ENCODE measurements at regions not wholly inside any gene's neighbourhood (a gene's known extent, or its start where the extent isn't known, plus 50 kb on each side); places are given as distances from the start of the nearest gene placed in this dataset.
A peak's percentile ranks its signal among the peaks of the same experiment; 100 is the strongest.

GRCh38 chr12:46131732-46132469 lies 136.9 kb downstream of the SLC38A1 start:
- DNase-seq (ENCODE audit: low read depth in 4 of 4, low spot score in 3 of 4) = no peak

DNA sequence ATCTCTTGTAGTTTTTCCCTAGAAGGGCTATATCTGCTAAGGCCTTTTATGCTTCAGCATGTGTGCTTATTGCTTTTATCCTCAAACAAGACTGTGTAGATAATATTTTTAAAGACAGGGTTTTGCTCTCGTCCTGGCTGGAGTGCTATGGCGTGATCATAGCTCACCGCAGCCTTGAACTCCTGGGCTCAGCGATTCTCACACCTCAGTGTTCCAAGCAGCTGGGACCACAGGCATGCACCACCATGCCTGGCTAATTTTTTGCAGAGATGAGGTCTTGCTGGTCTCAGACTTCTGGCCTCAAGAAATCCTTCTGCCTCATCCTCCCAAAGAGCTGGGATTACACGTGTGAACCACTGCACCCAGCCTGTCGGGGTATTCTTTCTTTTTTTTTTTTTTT lies 137.3 kb upstream of the SCAF11 start:
- DNase-seq (ENCODE audit: low read depth in 4 of 4, low spot score in 3 of 4) = no peak

GRCh38 chr12:46126050-46126727 lies 135.8 kb upstream of the SCAF11 start:
- no peak for DNase-seq (ENCODE audit: low read depth in 4 of 4, low spot score in 3 of 4)

GRCh38 chr12:46124848-46125619 lies 134.7 kb upstream of the SCAF11 start:
- DNase-seq (ENCODE audit: low read depth in 4 of 4, low spot score in 3 of 4) = peak; percentile 52 to 72 (median 66)

DNA sequence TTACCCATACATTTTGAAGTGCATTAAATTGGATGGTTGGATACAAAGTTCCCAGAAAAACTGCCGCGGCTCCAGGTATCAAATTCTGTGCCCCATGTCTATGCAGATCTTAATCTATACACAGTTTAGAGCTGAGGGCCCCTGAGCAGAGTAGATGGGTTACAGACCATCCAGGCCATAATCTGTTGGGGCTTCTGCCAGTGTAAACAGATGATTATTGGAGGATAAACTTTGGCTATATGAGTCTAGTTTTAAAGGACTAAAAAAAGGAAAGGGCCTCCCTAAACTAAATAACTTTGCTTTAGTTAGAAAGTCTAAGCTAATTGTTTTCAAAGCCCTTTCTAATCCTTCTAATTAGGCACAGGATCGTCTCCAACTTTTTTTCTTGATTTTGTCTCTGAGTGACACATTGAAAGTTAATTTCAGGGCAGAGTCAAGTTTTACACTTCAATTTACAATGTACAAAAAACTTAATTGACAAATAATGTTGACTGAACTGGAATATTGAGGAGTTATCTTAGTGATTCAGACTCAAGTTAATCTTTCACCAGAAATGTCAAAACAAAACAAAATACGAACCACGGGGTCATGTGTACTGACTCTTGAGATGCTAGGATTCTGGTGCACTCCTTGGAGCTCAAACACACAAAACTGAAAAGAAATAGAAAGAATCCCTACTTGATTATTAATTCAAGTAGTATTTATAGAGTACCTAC lies 133.9 kb upstream of the SCAF11 start:
- DNase-seq (ENCODE audit: low read depth in 4 of 4, low spot score in 3 of 4) = no peak

GRCh38 chr12:46112364-46112763 lies 122.0 kb upstream of the SCAF11 start:
- no peak for DNase-seq (ENCODE audit: low read depth in 4 of 4, low spot score in 3 of 4)

DNA sequence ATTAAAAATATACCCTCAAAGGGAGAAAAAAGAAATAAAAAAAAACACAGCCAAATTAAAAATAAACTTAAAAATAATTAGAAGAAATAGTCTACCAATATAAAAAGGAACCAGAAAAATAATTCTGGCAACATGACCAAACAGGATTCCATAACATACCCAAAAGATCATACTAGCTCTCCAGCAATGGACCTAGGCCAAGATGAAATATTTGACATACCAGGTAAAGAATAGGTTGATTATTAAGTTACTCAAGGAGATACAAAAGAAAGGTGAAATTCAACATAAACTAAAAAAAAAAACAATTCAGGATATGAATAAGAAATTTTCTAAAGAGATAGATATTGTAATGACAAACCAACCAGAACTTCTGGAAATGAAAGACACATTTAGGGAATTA lies 121.3 kb upstream of the SCAF11 start:
- no peak for DNase-seq (ENCODE audit: low read depth in 4 of 4, low spot score in 3 of 4)

- DNase-seq (ENCODE audit: low read depth in 4 of 4, low spot score in 3 of 4) = no peak
Measured at GRCh38 chr12:46110928-46111699, 120.7 kb upstream of the SCAF11 start.

DNA sequence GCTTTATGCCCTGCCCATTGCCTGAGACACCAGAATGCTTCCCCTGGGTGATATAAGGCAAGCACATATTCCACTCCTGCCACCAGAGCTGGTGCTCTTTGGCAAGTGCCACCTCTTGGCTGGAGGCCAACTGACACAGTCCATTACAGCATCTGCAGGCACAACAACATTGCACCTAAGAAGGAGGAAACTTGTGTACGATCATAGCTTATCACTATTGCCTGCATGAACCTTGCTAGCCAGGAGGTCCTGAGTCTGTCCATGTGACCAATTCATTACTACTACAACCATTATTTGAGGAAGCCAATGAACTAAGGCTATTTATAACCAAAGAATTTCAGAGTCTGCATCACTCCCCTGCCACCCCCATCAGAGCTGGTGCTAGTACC lies 119.8 kb upstream of the SCAF11 start:
- DNase-seq (ENCODE audit: low read depth in 4 of 4, low spot score in 3 of 4) = no peak

- DNase-seq (ENCODE audit: low read depth in 4 of 4, low spot score in 3 of 4) = no peak
Measured at GRCh38 chr12:46109343-46110222, 119.2 kb upstream of the SCAF11 start.

- DNase-seq (ENCODE audit: low read depth in 4 of 4, low spot score in 3 of 4) = no peak
Measured at GRCh38 chr12:46108721-46109120, 118.3 kb upstream of the SCAF11 start.

DNA sequence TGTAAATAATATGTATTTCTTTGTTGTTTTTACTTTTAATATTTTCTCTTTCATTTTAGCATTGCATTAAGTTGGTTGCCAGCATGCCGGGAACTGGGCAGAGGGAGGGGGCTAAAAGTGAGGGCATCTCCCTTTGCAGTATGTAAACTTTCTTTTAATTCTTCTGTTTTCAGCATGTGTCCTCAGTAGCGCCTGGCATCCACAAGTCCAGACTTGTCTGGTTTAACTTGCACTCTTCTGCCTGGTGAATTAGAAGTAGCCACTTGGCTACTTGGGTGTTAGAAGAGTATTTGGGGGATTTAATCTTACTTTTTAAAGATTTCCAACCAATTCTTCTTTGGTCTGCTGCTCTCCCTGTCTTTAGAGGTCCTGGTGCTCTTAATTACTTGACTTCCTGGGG lies 117.2 kb upstream of the SCAF11 start:
- DNase-seq (ENCODE audit: low read depth in 4 of 4, low spot score in 3 of 4) = no peak

GRCh38 chr12:46105735-46106134 lies 115.4 kb upstream of the SCAF11 start:
- DNase-seq (ENCODE audit: low read depth in 4 of 4, low spot score in 3 of 4) = no peak

- DNase-seq (ENCODE audit: low read depth in 4 of 4, low spot score in 3 of 4) = no peak
Measured at GRCh38 chr12:46103559-46104383, 113.4 kb upstream of the SCAF11 start.

DNA sequence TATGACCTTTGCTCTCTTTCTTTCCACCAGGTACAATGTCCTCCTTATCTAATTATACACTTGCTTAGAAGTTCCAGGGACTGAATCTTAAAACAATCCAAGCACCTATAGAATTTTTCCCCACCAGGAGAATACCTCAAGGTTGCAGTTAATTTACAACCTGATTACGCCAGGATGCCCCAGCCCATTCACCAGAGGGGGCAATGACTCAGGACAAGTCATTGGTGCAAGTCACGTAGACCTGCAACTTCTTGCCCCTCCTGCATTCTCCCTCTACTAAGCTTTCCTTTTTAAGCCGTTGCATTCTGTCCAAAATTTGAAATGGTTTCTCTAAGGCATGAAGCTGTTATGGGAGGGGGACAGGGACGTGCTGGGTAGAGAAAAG lies 111.1 kb upstream of the SCAF11 start:
- DNase-seq (ENCODE audit: low read depth in 4 of 4, low spot score in 3 of 4) = no peak

DNA sequence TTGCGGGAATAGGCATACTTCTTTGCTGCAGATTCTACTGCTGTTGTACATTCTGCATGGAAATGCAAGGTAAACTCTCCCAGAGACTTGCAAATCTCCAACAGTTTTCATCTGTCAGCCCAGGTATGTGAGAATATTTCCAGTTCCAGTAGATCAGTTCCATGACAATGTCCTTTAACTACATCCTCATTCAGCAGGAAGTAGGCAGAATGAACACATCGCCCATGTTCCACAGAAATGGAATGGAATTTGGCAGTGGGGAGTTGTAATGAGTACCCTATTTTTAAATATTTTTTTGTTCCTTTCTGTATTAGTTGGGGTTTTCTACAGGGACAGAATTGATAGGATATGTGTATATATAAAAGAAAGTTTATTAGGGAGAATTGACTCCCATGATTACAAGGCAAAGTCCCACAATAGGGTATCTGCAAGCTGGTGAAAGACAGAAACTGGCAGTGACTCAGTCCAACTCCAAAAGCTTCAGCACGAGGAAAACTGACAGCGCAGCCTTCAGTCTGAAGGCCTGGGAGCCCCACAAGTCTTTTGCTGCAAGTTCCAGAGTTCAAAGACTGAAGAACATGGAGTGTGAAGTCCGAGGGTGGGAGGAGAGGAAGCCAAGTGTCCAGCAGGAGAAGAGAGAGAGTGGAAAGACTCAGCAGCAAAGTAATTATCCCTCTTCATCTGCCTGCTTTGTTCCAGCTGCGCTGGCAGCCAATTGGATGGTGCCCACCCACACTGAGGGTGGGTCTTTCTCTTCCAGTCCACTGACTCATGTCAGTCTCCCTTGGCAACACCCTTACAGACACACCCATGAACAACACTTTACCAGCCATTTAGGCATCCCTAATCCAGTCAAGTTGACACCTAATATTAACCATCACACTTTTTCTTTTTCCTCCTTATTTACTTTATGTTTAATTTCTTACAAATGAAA lies 110.4 kb upstream of the SCAF11 start:
- DNase-seq (ENCODE audit: low read depth in 4 of 4, low spot score in 3 of 4) = no peak

GRCh38 chr12:46089414-46090162 lies 99.2 kb upstream of the SCAF11 start:
- DNase-seq (ENCODE audit: low read depth in 4 of 4, low spot score in 3 of 4) = no peak
